ENCODE measurements at regions not wholly inside any gene's neighbourhood (a gene's known extent, or its start where the extent isn't known, plus 50 kb on each side); places are given as distances from the start of the nearest gene placed in this dataset.

DNA sequence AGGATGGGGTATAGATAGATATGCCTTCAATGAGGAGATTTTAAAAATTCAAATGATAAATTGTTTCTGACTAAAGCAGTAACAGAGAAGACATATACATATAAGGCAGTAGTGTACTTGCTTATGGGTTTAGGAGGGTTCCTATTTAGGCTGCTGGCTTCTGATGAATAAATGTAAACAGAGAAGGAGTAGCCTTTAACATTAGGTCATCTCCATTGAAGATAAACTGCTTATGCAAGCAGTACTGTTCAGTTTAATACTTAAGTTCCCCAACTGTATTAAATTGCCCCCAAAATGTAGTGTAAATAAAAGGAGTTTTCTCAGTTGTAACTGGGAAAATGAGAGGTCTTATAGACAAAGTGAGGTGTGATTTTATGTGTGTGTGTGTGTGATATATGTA, 217.7 kb upstream of the TMEFF2 start:
- no peaks in the 10 kb centered on the region for H3K9me3 ChIP-seq (replicated peaks; ENCODE audit: control insufficient read depth, insufficient read depth, low read length)
- no peak overlapping the region for H3K9ac ChIP-seq (replicated peaks; ENCODE audit: extremely low read depth, insufficient read depth, low read length)
- ChIA-PET POLR2A (no interaction called here), CTCF (no interaction called here)
- no peak overlapping the region for H2AFZ ChIP-seq (ENCODE audit: low read depth, low read length)
- no peak overlapping the region for H3K4me2 ChIP-seq (ENCODE audit: insufficient read depth, low read length)
- H3K36me3 ChIP-seq (ENCODE audit: control insufficient read depth in 2 of 2, extremely low read depth in 1 of 2, insufficient read depth in 2 of 2, low read length in 2 of 2) = no peaks in the 10 kb centered on the region
- no peak overlapping the region for H3K27ac ChIP-seq (ENCODE audit: insufficient read depth, low read depth, low read length)
- no peak overlapping the region for H3K4me3 ChIP-seq (replicated peaks in 1 of 3; ENCODE audit: insufficient read depth in 1 of 3, low read depth in 1 of 3, low read length in 3 of 3)
- no peak for FAIRE-seq
- no peak for DNase-seq (ENCODE audit: low read depth, low spot score)
- no peaks in the 10 kb centered on the region for H3K27me3 ChIP-seq (ENCODE audit: control insufficient read depth in 2 of 2, insufficient read depth in 2 of 2, low read length in 2 of 2)
- no peaks in the 10 kb centered on the region for H4K20me1 ChIP-seq (replicated peaks; ENCODE audit: control insufficient read depth, extremely low read depth, insufficient read depth, low read length)
- BruUV-seq (replicated peaks) = no TSS peak
- dilution Hi-C loops (cut with MboI; ENCODE audit: extremely low pct_ligation_motif_present, low sequenced_read_pairs) (no loop called here), intact Hi-C loops (cut with micrococcal nuclease) (no loop called here)
- H3K4me1 ChIP-seq (ENCODE audit: control insufficient read depth, extremely low read depth, insufficient read depth, low read length) = no peaks in the 10 kb centered on the region
- no peak for TF ChIP-seq POLR2AphosphoS5 (IDR thresholded peaks at IDR 0.05; ENCODE audit: insufficient read depth, low read depth, low read length)
- TF ChIP-seq, protein P1, sequence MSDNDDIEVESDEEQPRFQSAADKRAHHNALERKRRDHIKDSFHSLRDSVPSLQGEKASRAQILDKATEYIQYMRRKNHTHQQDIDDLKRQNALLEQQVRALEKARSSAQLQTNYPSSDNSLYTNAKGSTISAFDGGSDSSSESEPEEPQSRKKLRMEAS (IDR thresholded peaks at IDR 0.05; ENCODE audit: insufficient read depth, insufficient read length) = no peak
- no peak for TF ChIP-seq GATA2 (IDR thresholded peaks at IDR 0.05; ENCODE audit: insufficient read depth, insufficient read length, low read depth, low read length)
- TF ChIP-seq POLR2A (IDR thresholded peaks at IDR 0.05; ENCODE audit: low read depth, low read length) = no peak
- TF ChIP-seq, protein P2, sequence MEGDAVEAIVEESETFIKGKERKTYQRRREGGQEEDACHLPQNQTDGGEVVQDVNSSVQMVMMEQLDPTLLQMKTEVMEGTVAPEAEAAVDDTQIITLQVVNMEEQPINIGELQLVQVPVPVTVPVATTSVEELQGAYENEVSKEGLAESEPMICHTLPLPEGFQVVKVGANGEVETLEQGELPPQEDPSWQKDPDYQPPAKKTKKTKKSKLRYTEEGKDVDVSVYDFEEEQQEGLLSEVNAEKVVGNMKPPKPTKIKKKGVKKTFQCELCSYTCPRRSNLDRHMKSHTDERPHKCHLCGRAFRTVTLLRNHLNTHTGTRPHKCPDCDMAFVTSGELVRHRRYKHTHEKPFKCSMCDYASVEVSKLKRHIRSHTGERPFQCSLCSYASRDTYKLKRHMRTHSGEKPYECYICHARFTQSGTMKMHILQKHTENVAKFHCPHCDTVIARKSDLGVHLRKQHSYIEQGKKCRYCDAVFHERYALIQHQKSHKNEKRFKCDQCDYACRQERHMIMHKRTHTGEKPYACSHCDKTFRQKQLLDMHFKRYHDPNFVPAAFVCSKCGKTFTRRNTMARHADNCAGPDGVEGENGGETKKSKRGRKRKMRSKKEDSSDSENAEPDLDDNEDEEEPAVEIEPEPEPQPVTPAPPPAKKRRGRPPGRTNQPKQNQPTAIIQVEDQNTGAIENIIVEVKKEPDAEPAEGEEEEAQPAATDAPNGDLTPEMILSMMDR (IDR thresholded peaks at IDR 0.05; ENCODE audit: extremely low read depth in 1 of 2, insufficient read depth in 1 of 2, low read depth in 1 of 2, low read length in 2 of 2) = no peak
- TF ChIP-seq EZH2 (IDR thresholded peaks at IDR 0.05; ENCODE audit: borderline replicate concordance, low read depth, low read length, severe bottlenecking) = no peak
- TF ChIP-seq MYC (IDR thresholded peaks at IDR 0.05; ENCODE audit: low read depth, low read length) = no peak
- TF ChIP-seq JUN (IDR thresholded peaks at IDR 0.05; ENCODE audit: borderline replicate concordance, insufficient read depth, insufficient read length, low read depth) = no peak
- no peaks in the 10 kb centered on the region for H3K79me2 ChIP-seq (ENCODE audit: control insufficient read depth, insufficient read depth, low read length)
- no peaks in the 10 kb centered on the region for H3K9me1 ChIP-seq (replicated peaks; ENCODE audit: control insufficient read depth, extremely low read depth, insufficient read depth, low read length)

All from endothelial cell of umbilical vein (primary cell).